HEK293T (cell line): ENCODE measurements at regions not wholly inside any gene's neighbourhood (a gene's known extent, or its start where the extent isn't known, plus 50 kb on each side); places are given as distances from the start of the nearest gene placed in this dataset.
"Not testable (repeated sequence)": the region's sequence is repeated elsewhere in the genome, so short reads cannot be mapped to it uniquely, and the experiment has no call there.

ENCODE experiments used
- CTCF ChIA-PET: fragments of 350-600 bp; formaldehyde crosslinking; extraction: SDS; loops from one replicate; lab custom pipeline; 2021; ENCODE audit warnings: antibody characterized with exemption, inconsistent platforms; lab: Yijun Ruan, JAX
- POLR2A ChIA-PET: fragments of 350-600 bp; formaldehyde crosslinking; extraction: SDS; loops from one replicate; lab custom pipeline; 2020; ENCODE audit warnings: antibody characterized with exemption, inconsistent platforms; lab: Yijun Ruan, JAX
- DNase-seq: peaks from one replicate; pipeline ENCODE4 v3.0.0; 2012; ENCODE audit warnings: mixed read lengths; ENCODE audit errors: extremely low spot score
- ARNT ChIP-seq: fragments of 450-650 bp; IDR thresholded peaks from 2 replicates; pipeline ENCODE4 v1.6.1; 2017; ENCODE audit warnings: mild to moderate bottlenecking
- BHLHE40 ChIP-seq: fragments of 450-650 bp; IDR thresholded peaks from 2 replicates; pipeline ENCODE4 v1.6.1; 2016; ENCODE audit warnings: mild to moderate bottlenecking, moderate library complexity, borderline replicate concordance
- CTBP1 ChIP-seq: fragments of 450-650 bp; IDR thresholded peaks from 2 replicates; pipeline ENCODE4 v1.6.1; 2016; ENCODE audit warnings: borderline replicate concordance
- ELF4 ChIP-seq: fragments of 450-650 bp; IDR thresholded peaks from 2 replicates; pipeline ENCODE4 v1.6.1; 2017; ENCODE audit warnings: antibody characterized with exemption
- FOXA1 ChIP-seq: fragments of 450-650 bp; IDR thresholded peaks from 2 replicates; pipeline ENCODE4 v1.6.1; 2016; ENCODE audit warnings: mild to moderate bottlenecking
- FOXK2 ChIP-seq: fragments of 450-650 bp; IDR thresholded peaks from 2 replicates; pipeline ENCODE4 v1.6.1; 2016; ENCODE audit warnings: mild to moderate bottlenecking
- FOXM1 ChIP-seq: fragments of 450-650 bp; IDR thresholded peaks from 2 replicates; pipeline ENCODE4 v1.6.1; 2017; ENCODE audit warnings: mild to moderate bottlenecking, borderline replicate concordance
- HDGF ChIP-seq: fragments of 450-650 bp; IDR thresholded peaks from 2 replicates; pipeline ENCODE4 v1.6.1; 2017; ENCODE audit warnings: antibody characterized with exemption, borderline replicate concordance
- L3MBTL2 ChIP-seq: fragments of 450-650 bp; conservative IDR thresholded peaks from 2 replicates; pipeline ENCODE4 v1.6.1; 2016; ENCODE audit warnings: mild to moderate bottlenecking
- LEF1 ChIP-seq: fragments of 450-650 bp; IDR thresholded peaks from 2 replicates; pipeline ENCODE4 v1.6.1; 2017; ENCODE audit warnings: mild to moderate bottlenecking, borderline replicate concordance
- NFRKB ChIP-seq: fragments of 450-650 bp; IDR thresholded peaks from 2 replicates; pipeline ENCODE4 v1.6.1; 2016; ENCODE audit warnings: mild to moderate bottlenecking, moderate library complexity
- PKNOX1 ChIP-seq: fragments of 450-650 bp; IDR thresholded peaks from 2 replicates; pipeline ENCODE4 v1.6.1; 2016
- SP1 ChIP-seq: fragments of 450-650 bp; IDR thresholded peaks from 2 replicates; pipeline ENCODE4 v1.6.1; 2017
- SUZ12 ChIP-seq: fragments of 450-650 bp; IDR thresholded peaks from 2 replicates; pipeline ENCODE4 v1.6.1; 2016; ENCODE audit warnings: mild to moderate bottlenecking
- TARDBP ChIP-seq: fragments of 450-650 bp; IDR thresholded peaks from 2 replicates; pipeline ENCODE4 v1.6.1; 2016
- ZNF384 ChIP-seq: fragments of 450-650 bp; IDR thresholded peaks from 2 replicates; pipeline ENCODE4 v1.6.1; 2016

- POLR2A ChIA-PET, DNase-seq, CTCF ChIA-PET: not testable (repeated sequence)
Observed at GRCh38 chrX:92081250-92081649, 302.1 kb downstream of the PCDH11X start.

- POLR2A ChIA-PET, CTCF ChIA-PET, DNase-seq: not testable (repeated sequence)
Observed at GRCh38 chrX:92090756-92091155, 311.6 kb downstream of the PCDH11X start.

- POLR2A ChIA-PET, DNase-seq, CTCF ChIA-PET: not testable (repeated sequence)
Observed at GRCh38 chrX:92098136-92098535, 319.0 kb downstream of the PCDH11X start.

GRCh38 chrX:92100095-92100494 is 320.9 kb downstream of the PCDH11X start:
- CTCF ChIA-PET, DNase-seq, POLR2A ChIA-PET: not testable (repeated sequence)

- DNase-seq, result not testable (repeated sequence)
Observed at GRCh38 chrX:92105693-92106092, 326.5 kb downstream of the PCDH11X start.

GRCh38 chrX:92106671-92107070 is 327.5 kb downstream of the PCDH11X start:
- DNase-seq, CTCF ChIA-PET, POLR2A ChIA-PET: not testable (repeated sequence)

More at GRCh38 chrX:92105693-92106092, 326.5 kb downstream of the PCDH11X start:
- POLR2A ChIA-PET, CTCF ChIA-PET: not testable (repeated sequence)

- CTCF ChIA-PET, DNase-seq, POLR2A ChIA-PET: not testable (repeated sequence)
Observed at GRCh38 chrX:92110410-92110911, 331.3 kb downstream of the PCDH11X start.

- DNase-seq, CTCF ChIA-PET, POLR2A ChIA-PET: not testable (repeated sequence)
Observed at GRCh38 chrX:92117701-92118100, 338.5 kb downstream of the PCDH11X start.

GRCh38 chrX:92163035-92163434 is 383.9 kb downstream of the PCDH11X start:
- CTCF ChIA-PET, DNase-seq, POLR2A ChIA-PET: not testable (repeated sequence)

GRCh38 chrX:92209936-92210335 is 430.8 kb downstream of the PCDH11X start:
- ChIA-PET POLR2A (no interaction called here), CTCF (no interaction called here)
- no peak for TF ChIP-seq BHLHE40
- no peak for TF ChIP-seq SP1
- TF ChIP-seq SUZ12, result no peak
- TF ChIP-seq LEF1, result no peak
- TF ChIP-seq TARDBP, result no peak
- no peak for TF ChIP-seq L3MBTL2
- TF ChIP-seq FOXA1, result no peak
- TF ChIP-seq CTBP1, result no peak
- TF ChIP-seq NFRKB, result no peak
- TF ChIP-seq ELF4, result no peak
- TF ChIP-seq ARNT, result no peak
- no peak for TF ChIP-seq FOXM1
- no peak for TF ChIP-seq HDGF
- TF ChIP-seq FOXK2, result no peak
- TF ChIP-seq ZNF384, result no peak
- no peak for TF ChIP-seq PKNOX1
- no peak for DNase-seq

GRCh38 chrX:92213786-92214185 is 434.6 kb downstream of the PCDH11X start:
- ChIA-PET CTCF (no interaction called here), POLR2A (no interaction called here)
- TF ChIP-seq CTBP1 (no peak), ELF4 (no peak), TARDBP (no peak)
- no peak for DNase-seq

- DNase-seq, CTCF ChIA-PET, POLR2A ChIA-PET: not testable (repeated sequence)
Observed at GRCh38 chrX:92215011-92215410, 435.8 kb downstream of the PCDH11X start.
